Breast epithelium (tissue), 4 donors: ENCODE measurements at regions not wholly inside any gene's neighbourhood (a gene's known extent, or its start where the extent isn't known, plus 50 kb on each side); places are given as distances from the start of the nearest gene placed in this dataset.

ENCODE experiments used
- DNase-seq, 2 donors: peaks; one replicate each; pipeline ENCODE4 v3.0.0-alpha.2; 2019; ENCODE audit warnings: low spot score in 2 of 2
- H3K27ac ChIP-seq, 2 donors: fragments of 200-600 bp; sonication (generic) in 1 of 2; one replicate each; pipeline ENCODE4 v1.5.1; 2016 to 2019; ENCODE audit warnings: mild to moderate bottlenecking in 1 of 2
- H3K27me3 ChIP-seq, 2 donors: fragments of 200-600 bp; sonication (generic) in 1 of 2; one replicate each; pipeline versions ENCODE4 v1.5.1 to v1.6.0; 2017 to 2019; ENCODE audit warnings: control low read depth in 1 of 2, mild to moderate bottlenecking in 1 of 2
- H3K36me3 ChIP-seq: fragments of 200-600 bp; one replicate; pipeline ENCODE4 v1.5.1; 2019
- H3K4me1 ChIP-seq, 2 donors: fragments of 200-600 bp; sonication (generic); one replicate each; pipeline ENCODE4 v1.5.1; 2016 to 2019; ENCODE audit warnings: control low read depth in 1 of 2
- H3K4me3 ChIP-seq, 3 donors: fragments of 200-600 bp; sonication (generic); 1 replicate in 2 of 3; 2 replicates in 1 of 3; pipeline ENCODE4 v1.5.1; 2016 to 2019; ENCODE audit warnings: mild to moderate bottlenecking in 3 of 3, moderate library complexity in 2 of 3
- H3K9me3 ChIP-seq, 2 donors: fragments of 200-600 bp; sonication (generic) in 1 of 2; one replicate each; pipeline ENCODE4 v1.5.1; 2016 to 2019; ENCODE audit warnings: control low read depth in 1 of 2
- CTCF ChIP-seq, 3 donors: fragments of 450-650 bp; IDR thresholded peaks; one replicate each; pipeline ENCODE4 v1.5.1; 2016 to 2017; ENCODE audit warnings: antibody characterized with exemption in 3 of 3, mild to moderate bottlenecking in 3 of 3, moderate library complexity in 3 of 3
- POLR2A ChIP-seq: fragments of 450-650 bp; IDR thresholded peaks from one replicate; pipeline ENCODE4 v1.6.1; 2016; ENCODE audit warnings: antibody characterized with exemption, mild to moderate bottlenecking, moderate library complexity
- POLR2AphosphoS5 ChIP-seq, 3 donors: sonication (generic); formaldehyde crosslinking; IDR thresholded peaks; one replicate each; pipeline ENCODE4 v1.6.1; 2017; ENCODE audit warnings: antibody characterized with exemption in 3 of 3
- intact Hi-C: fragments of 100-400 bp; cut with DNase I; formaldehyde crosslinking; loops from one replicate; pipeline ENCODE4 v1.15.1; 2023; ENCODE audit warnings: low total_unique reads

GRCh38 chr10:46236941-46237681 lies 49.7 kb upstream of the ANTXRL start:
- Histone ChIP-seq H3K4me1 (no peaks in the 10 kb centered on the region), H3K4me3 (no peak overlapping the region), H3K9me3 (peaks cover 0 to under 1% of the 10 kb centered on the region in 2 donors), H3K27me3 (no peaks in the 10 kb centered on the region), H3K36me3 (no peaks in the 10 kb centered on the region), H3K27ac (no peak overlapping the region)
- DNase-seq = no peak
- no peak for TF ChIP-seq CTCF (IDR thresholded peaks at IDR 0.05)
- TF ChIP-seq POLR2AphosphoS5 (IDR thresholded peaks at IDR 0.05) = no peak
- no peak for TF ChIP-seq POLR2A
- intact Hi-C loops = no loop called here
